Endothelial cell of umbilical vein (primary cell): ENCODE measurements at regions not wholly inside any gene's neighbourhood (a gene's known extent, or its start where the extent isn't known, plus 50 kb on each side); places are given as distances from the start of the nearest gene placed in this dataset.
"Not testable (repeated sequence)": the region's sequence is repeated elsewhere in the genome, so short reads cannot be mapped to it uniquely, and the experiment has no call there.

Source experiments
- BruUV-seq: library from RNA; stranded (reverse); fragments of 400-500 nt; replicated peaks from 2 replicates; lab custom pipeline; 2021; lab: Mats Ljungman, UMichigan
- CTCF ChIA-PET: fragments of 300-600, 350-600 bp; sonication (Branson Sonifier 250); formaldehyde crosslinking; loops from one replicate; lab custom pipeline; 2021; ENCODE audit warnings: antibody characterized with exemption, inconsistent platforms; lab: Charles Lee
- POLR2A ChIA-PET: fragments of 300-600, 350-600 bp; sonication (Branson Sonifier 250); formaldehyde crosslinking; loops from one replicate; lab custom pipeline; 2021; ENCODE audit warnings: antibody characterized with exemption, inconsistent platforms; lab: Charles Lee
- DNase-seq: peaks from one replicate; pipeline ENCODE4 v3.0.0-alpha.2; 2011; ENCODE audit warnings: low read depth, low spot score
- FAIRE-seq: peaks from 2 replicates; lab custom pipeline; 2011; peaks lifted over from hg19 to GRCh38; lab: Jason Lieb, UNC
- H2AFZ ChIP-seq: 2 replicates; pipeline ENCODE4 v1.6.0; 2012; ENCODE audit warnings: low read depth, low read length, control low read depth, inconsistent platforms
- H3K27ac ChIP-seq: 2 replicates; pipeline ENCODE4 v1.5.1; 2011; ENCODE audit warnings: low read depth, mild to moderate bottlenecking, control low read depth, low read length, moderate library complexity; ENCODE audit not compliant: insufficient read depth
- H3K27me3 ChIP-seq, 2 experiments: 2 replicates each; pipeline versions ENCODE4 v1.6.0 to v1.6.1; 2011; ENCODE audit warnings: low read length in 2 of 2, mixed read lengths in 1 of 2; ENCODE audit not compliant: control insufficient read depth in 2 of 2, insufficient read depth in 2 of 2
- H3K36me3 ChIP-seq, 2 experiments: 2 replicates in 1 of 2; 3 replicates in 1 of 2; pipeline ENCODE4 v1.5.1; 2011; ENCODE audit warnings: low read length in 2 of 2, mild to moderate bottlenecking in 1 of 2, moderate library complexity in 1 of 2; ENCODE audit not compliant: control insufficient read depth in 2 of 2, insufficient read depth in 2 of 2; ENCODE audit errors: extremely low read depth in 1 of 2
- H3K4me1 ChIP-seq: 3 replicates; pipeline ENCODE4 v1.5.1; 2011; ENCODE audit warnings: mild to moderate bottlenecking, low read length; ENCODE audit not compliant: control insufficient read depth, insufficient read depth; ENCODE audit errors: extremely low read depth
- H3K4me2 ChIP-seq: 2 replicates; pipeline ENCODE4 v1.6.1; 2011; ENCODE audit warnings: low read length, control low read depth, mixed read lengths; ENCODE audit not compliant: insufficient read depth
- H3K4me3 ChIP-seq, 3 experiments: fragments of 200-600 bp in 1 of 3; sonication (generic), shearing (Covaris generic) in 1 of 3; replicated peaks in 1 of 3; 2 replicates each; pipeline ENCODE4 v1.5.1; 2011 to 2016; ENCODE audit warnings: control low read depth in 3 of 3, low read length in 3 of 3, mild to moderate bottlenecking in 2 of 3, inconsistent platforms in 1 of 3, low read depth in 1 of 3, moderate library complexity in 1 of 3; ENCODE audit not compliant: insufficient read depth in 1 of 3
- H3K79me2 ChIP-seq: 2 replicates; pipeline ENCODE4 v1.6.0; 2012; ENCODE audit warnings: low read length, inconsistent platforms; ENCODE audit not compliant: control insufficient read depth, insufficient read depth
- H3K9ac ChIP-seq: replicated peaks from 2 replicates; pipeline ENCODE3; 2011; ENCODE audit warnings: low read length, control low read depth; ENCODE audit not compliant: insufficient read depth; ENCODE audit errors: extremely low read depth
- H3K9me1 ChIP-seq: replicated peaks from 3 replicates; pipeline ENCODE4 v1.6.0; 2011; ENCODE audit warnings: mild to moderate bottlenecking, low read length; ENCODE audit not compliant: control insufficient read depth, insufficient read depth; ENCODE audit errors: extremely low read depth
- H3K9me3 ChIP-seq: replicated peaks from 2 replicates; pipeline ENCODE4 v1.5.1; 2012; ENCODE audit warnings: low read length, inconsistent platforms; ENCODE audit not compliant: control insufficient read depth, insufficient read depth
- H4K20me1 ChIP-seq: replicated peaks from 2 replicates; pipeline ENCODE3; 2011; ENCODE audit warnings: mild to moderate bottlenecking, low read length; ENCODE audit not compliant: control insufficient read depth, insufficient read depth; ENCODE audit errors: extremely low read depth
- CTCF ChIP-seq, 2 donors: IDR thresholded peaks; 1 replicate in 1 of 2; 2 replicates in 1 of 2; pipeline ENCODE4 v1.5.1; 2011; ENCODE audit warnings: low read length in 2 of 2, mild to moderate bottlenecking in 2 of 2, moderate library complexity in 2 of 2, control low read depth in 1 of 2, inconsistent platforms in 1 of 2, low read depth in 1 of 2; ENCODE audit not compliant: insufficient read depth in 1 of 2; ENCODE audit errors: extremely low read depth in 1 of 2
- EZH2 ChIP-seq: IDR thresholded peaks from 2 replicates; pipeline ENCODE4 v1.6.1; 2012; ENCODE audit warnings: borderline replicate concordance, low read depth, mild to moderate bottlenecking, moderate library complexity, low read length, inconsistent platforms; ENCODE audit not compliant: severe bottlenecking
- FOS ChIP-seq: IDR thresholded peaks from 2 replicates; pipeline ENCODE4 v1.6.1; 2011; ENCODE audit warnings: mild to moderate bottlenecking, low read length, moderate library complexity, borderline replicate concordance; ENCODE audit not compliant: insufficient read depth
- GATA2 ChIP-seq: IDR thresholded peaks from 2 replicates; pipeline ENCODE4 v1.7.0; 2011; ENCODE audit warnings: low read depth, mild to moderate bottlenecking, moderate library complexity, mixed read lengths, low read length; ENCODE audit not compliant: insufficient read length, insufficient read depth
- JUN ChIP-seq: IDR thresholded peaks from 2 replicates; pipeline ENCODE4 v1.6.1; 2011; ENCODE audit warnings: borderline replicate concordance, low read depth; ENCODE audit not compliant: insufficient read length, insufficient read depth
- MAX ChIP-seq: IDR thresholded peaks from 2 replicates; pipeline ENCODE4 v1.6.1; 2011; ENCODE audit not compliant: insufficient read depth, insufficient read length
- MYC ChIP-seq: IDR thresholded peaks from one replicate; pipeline ENCODE4 v1.6.1; 2011; ENCODE audit warnings: mild to moderate bottlenecking, low read depth, low read length
- POLR2A ChIP-seq: IDR thresholded peaks from 2 replicates; pipeline ENCODE4 v1.6.1; 2012; ENCODE audit warnings: low read depth, mild to moderate bottlenecking, control low read depth, low read length
- POLR2AphosphoS5 ChIP-seq: IDR thresholded peaks from 2 replicates; pipeline ENCODE4 v1.6.1; 2012; ENCODE audit warnings: low read depth, mild to moderate bottlenecking, control low read depth, low read length, moderate library complexity; ENCODE audit not compliant: insufficient read depth
- dilution Hi-C: fragments of 300-500 bp; cut with MboI; formaldehyde crosslinking; loops from one replicate; pipeline ENCODE4 v1.15.0; 2019; ENCODE audit warnings: low sequenced_read_pairs; ENCODE audit not compliant: extremely low pct_ligation_motif_present
- intact Hi-C: fragments of 100-400 bp; cut with micrococcal nuclease; formaldehyde crosslinking; loops from one replicate; pipeline ENCODE4 v1.10.0; 2022

GRCh38 chr5:53265043-53265442 lies 155.5 kb upstream of the MOCS2 start:
- H3K36me3 ChIP-seq, result no peaks in the 10 kb centered on the region
- H4K20me1 ChIP-seq, result no peaks in the 10 kb centered on the region
- no peaks in the 10 kb centered on the region for H3K79me2 ChIP-seq
- dilution Hi-C loops, result no loop called here
- ChIA-PET POLR2A (no interaction called here), CTCF (interaction anchor here (0.8 to 1.7 kb wide), 2 partner anchors 166 to 964 kb away, joined by 3 to 13 read pairs; no protein-coding TSS in a partner anchor)
- TF ChIP-seq EZH2 (no peak), FOS (no peak), GATA2 (no peak), POLR2AphosphoS5 (no peak), MAX (no peak), POLR2A (no peak), JUN (no peak), CTCF (IDR thresholded peaks at IDR 0.05; ENCODE audit: extremely low read depth in 1 of 2, insufficient read depth in 1 of 2, low read depth in 1 of 2, low read length in 2 of 2) (no peak), MYC (no peak)
- no peak overlapping the region for H3K9ac ChIP-seq
- H3K9me3 ChIP-seq, result no peaks in the 10 kb centered on the region
- H3K27ac ChIP-seq, result no peak overlapping the region
- H3K4me1 ChIP-seq, result no peaks in the 10 kb centered on the region
- intact Hi-C loops, result loop anchor here (10.0 kb wide), 1 partner anchor 610 kb away; no protein-coding TSS in a partner anchor
- H3K4me2 ChIP-seq, result no peak overlapping the region
- BruUV-seq, result no TSS peak
- no peaks in the 10 kb centered on the region for H3K9me1 ChIP-seq
- no peak overlapping the region for H2AFZ ChIP-seq
- FAIRE-seq, result no peak
- no peaks in the 10 kb centered on the region for H3K27me3 ChIP-seq
- no peak for DNase-seq
- H3K4me3 ChIP-seq, result no peak overlapping the region

- H3K4me2 ChIP-seq, H2AFZ ChIP-seq, FAIRE-seq, H3K27ac ChIP-seq, H3K9me1 ChIP-seq, DNase-seq, H3K4me1 ChIP-seq, H3K4me3 ChIP-seq, POLR2A ChIA-PET, H3K36me3 ChIP-seq, H3K9me3 ChIP-seq, H4K20me1 ChIP-seq, BruUV-seq, H3K9ac ChIP-seq, H3K27me3 ChIP-seq, CTCF ChIA-PET, H3K79me2 ChIP-seq, dilution Hi-C loops: not testable (repeated sequence)
- intact Hi-C loops, result loop anchor here (10.0 kb wide), 1 partner anchor 607 kb away; no protein-coding TSS in a partner anchor
These were observed 158.7 kb upstream of the MOCS2 start for GRCh38 chr5:53268241-53268640.
